ENCODE measurements at regions not wholly inside any gene's neighbourhood (a gene's known extent, or its start where the extent isn't known, plus 50 kb on each side); places are given as distances from the start of the nearest gene placed in this dataset.
"Not testable (repeated sequence)": the region's sequence is repeated elsewhere in the genome, so short reads cannot be mapped to it uniquely, and the experiment has no call there.

- CTCF ChIA-PET = no interaction called here
- no peaks in the 10 kb centered on the region for H3K79me2 ChIP-seq (ENCODE audit: control insufficient read depth, insufficient read depth, low read length)
- DNase-seq (ENCODE audit: low read depth, low spot score) (no peak), FAIRE-seq (no peak)
- POLR2A ChIA-PET = no interaction called here
- H3K4me3 ChIP-seq (replicated peaks in 1 of 3; ENCODE audit: insufficient read depth in 1 of 3, low read depth in 1 of 3, low read length in 3 of 3) = no peak overlapping the region
- no peaks in the 10 kb centered on the region for H3K9me3 ChIP-seq (replicated peaks; ENCODE audit: control insufficient read depth, insufficient read depth, low read length)
- no peaks in the 10 kb centered on the region for H3K27me3 ChIP-seq (ENCODE audit: control insufficient read depth in 2 of 2, insufficient read depth in 2 of 2, low read length in 2 of 2)
- H2AFZ ChIP-seq (ENCODE audit: low read depth, low read length) = no peak overlapping the region
- intact Hi-C loops (cut with micrococcal nuclease) = no loop called here
- no peaks in the 10 kb centered on the region for H3K36me3 ChIP-seq (ENCODE audit: control insufficient read depth in 2 of 2, extremely low read depth in 1 of 2, insufficient read depth in 2 of 2, low read length in 2 of 2)
- no peaks in the 10 kb centered on the region for H3K9me1 ChIP-seq (replicated peaks; ENCODE audit: control insufficient read depth, extremely low read depth, insufficient read depth, low read length)
- dilution Hi-C loops (cut with MboI; ENCODE audit: extremely low pct_ligation_motif_present, low sequenced_read_pairs) = no loop called here
- no peak overlapping the region for H3K4me2 ChIP-seq (ENCODE audit: insufficient read depth, low read length)
- no TSS peak for BruUV-seq (replicated peaks)
- no peak overlapping the region for H3K27ac ChIP-seq (ENCODE audit: insufficient read depth, low read depth, low read length)
- no peak overlapping the region for H3K9ac ChIP-seq (replicated peaks; ENCODE audit: extremely low read depth, insufficient read depth, low read length)
- H3K4me1 ChIP-seq (ENCODE audit: control insufficient read depth, extremely low read depth, insufficient read depth, low read length) = no peaks in the 10 kb centered on the region
- H4K20me1 ChIP-seq (replicated peaks; ENCODE audit: control insufficient read depth, extremely low read depth, insufficient read depth, low read length) = no peaks in the 10 kb centered on the region
- TF ChIP-seq GATA2 (IDR thresholded peaks at IDR 0.05; ENCODE audit: insufficient read depth, insufficient read length, low read depth, low read length) = no peak
- TF ChIP-seq FOS (IDR thresholded peaks at IDR 0.05; ENCODE audit: borderline replicate concordance, insufficient read depth, low read length) = no peak
- TF ChIP-seq POLR2A (IDR thresholded peaks at IDR 0.05; ENCODE audit: low read depth, low read length) = no peak
- no peak for TF ChIP-seq MAX (IDR thresholded peaks at IDR 0.05; ENCODE audit: insufficient read depth, insufficient read length)
- TF ChIP-seq JUN (IDR thresholded peaks at IDR 0.05; ENCODE audit: borderline replicate concordance, insufficient read depth, insufficient read length, low read depth) = no peak
- TF ChIP-seq MYC (IDR thresholded peaks at IDR 0.05; ENCODE audit: low read depth, low read length) = no peak
- TF ChIP-seq EZH2 (IDR thresholded peaks at IDR 0.05; ENCODE audit: borderline replicate concordance, low read depth, low read length, severe bottlenecking) = no peak
- TF ChIP-seq CTCF (IDR thresholded peaks at IDR 0.05; ENCODE audit: extremely low read depth in 1 of 2, insufficient read depth in 1 of 2, low read depth in 1 of 2, low read length in 2 of 2) = no peak
- no peak for TF ChIP-seq POLR2AphosphoS5 (IDR thresholded peaks at IDR 0.05; ENCODE audit: insufficient read depth, low read depth, low read length)
These were observed 330.4 kb upstream of the KLF4 start for GRCh38 chr9:107819772-107820565.

- intact Hi-C loops (cut with micrococcal nuclease); H3K27ac ChIP-seq (ENCODE audit: insufficient read depth, low read depth, low read length); H3K79me2 ChIP-seq (ENCODE audit: control insufficient read depth, insufficient read depth, low read length); H3K9ac ChIP-seq (replicated peaks; ENCODE audit: extremely low read depth, insufficient read depth, low read length); CTCF ChIA-PET; BruUV-seq (replicated peaks); FAIRE-seq; H3K9me3 ChIP-seq (replicated peaks; ENCODE audit: control insufficient read depth, insufficient read depth, low read length); H4K20me1 ChIP-seq (replicated peaks; ENCODE audit: control insufficient read depth, extremely low read depth, insufficient read depth, low read length); H3K9me1 ChIP-seq (replicated peaks; ENCODE audit: control insufficient read depth, extremely low read depth, insufficient read depth, low read length); H3K27me3 ChIP-seq (ENCODE audit: control insufficient read depth in 2 of 2, insufficient read depth in 2 of 2, low read length in 2 of 2); H3K4me1 ChIP-seq (ENCODE audit: control insufficient read depth, extremely low read depth, insufficient read depth, low read length); H3K4me2 ChIP-seq (ENCODE audit: insufficient read depth, low read length); dilution Hi-C loops (cut with MboI; ENCODE audit: extremely low pct_ligation_motif_present, low sequenced_read_pairs); H2AFZ ChIP-seq (ENCODE audit: low read depth, low read length); H3K4me3 ChIP-seq (replicated peaks in 1 of 3; ENCODE audit: insufficient read depth in 1 of 3, low read depth in 1 of 3, low read length in 3 of 3); H3K36me3 ChIP-seq (ENCODE audit: control insufficient read depth in 2 of 2, extremely low read depth in 1 of 2, insufficient read depth in 2 of 2, low read length in 2 of 2); POLR2A ChIA-PET; DNase-seq (ENCODE audit: low read depth, low spot score): not testable (repeated sequence)
These were observed 328.9 kb upstream of the KLF4 start for GRCh38 chr9:107818503-107818829.

Data from endothelial cell of umbilical vein (primary cell).